ENCODE measurements at regions not wholly inside any gene's neighbourhood (a gene's known extent, or its start where the extent isn't known, plus 50 kb on each side); places are given as distances from the start of the nearest gene placed in this dataset.

- no peak overlapping the region for H3K27ac ChIP-seq (ENCODE audit: low read depth, low read length)
- H3K4me1 ChIP-seq (replicated peaks in 1 of 4; ENCODE audit: control insufficient read depth in 3 of 4, insufficient read depth in 4 of 4, low read length in 3 of 4): peaks cover 0 to 3% (median 1%) of the 10 kb centered on the region in 4 experiments; a peak in 2 of 7 replicates
- H2AK5ac ChIP-seq (ENCODE audit: low read depth, low read length): no peak overlapping the region
- no peak overlapping the region for H3K14ac ChIP-seq (ENCODE audit: insufficient read length)
- no peaks in the 10 kb centered on the region; a peak in 1 of 7 replicates for H3K27me3 ChIP-seq (replicated peaks in 1 of 4; ENCODE audit: control insufficient read depth in 3 of 4, extremely low read depth in 1 of 4, insufficient read depth in 3 of 4, low read length in 3 of 4)
- H3K23me2 ChIP-seq (ENCODE audit: low read depth, low read length): no peaks in the 10 kb centered on the region
- CTCF ChIA-PET (ENCODE audit: partially characterized antibody): interaction anchor here (1.3 to 2.2 kb wide), 2 partner anchors 17 to 20 kb away, joined by 3 to 8 read pairs; no protein-coding TSS in a partner anchor
- POLR2A ChIA-PET (ENCODE audit: partially characterized antibody): no interaction called here
- H3K56ac ChIP-seq (replicated peaks; ENCODE audit: insufficient read length, low read depth, low read length): no peak overlapping the region
- H3K79me1 ChIP-seq (ENCODE audit: low read depth, low read length): no peaks in the 10 kb centered on the region
- H4K8ac ChIP-seq (ENCODE audit: extremely low read depth, insufficient read depth, low read length): no peak overlapping the region
- no peak overlapping the region for H4K5ac ChIP-seq (ENCODE audit: insufficient read length, low read depth, low read length)
- H2BK15ac ChIP-seq (ENCODE audit: low read length): no peak overlapping the region
- no peak overlapping the region for H3K4me2 ChIP-seq (ENCODE audit: insufficient read depth in 1 of 2, low read depth in 2 of 2, low read length in 2 of 2)
- H3K9me3 ChIP-seq (ENCODE audit: insufficient read depth in 2 of 2, low read depth in 1 of 2, low read length in 1 of 2): no peaks in the 10 kb centered on the region; a peak in 1 of 4 replicates
- no peak overlapping the region for H3K4ac ChIP-seq (replicated peaks; ENCODE audit: insufficient read length, low read depth, low read length)
- no peak overlapping the region for H2AFZ ChIP-seq (ENCODE audit: low read length)
- H3K23ac ChIP-seq (ENCODE audit: insufficient read length): no peak overlapping the region
- no peak overlapping the region for H2BK120ac ChIP-seq (replicated peaks; ENCODE audit: low read depth, low read length)
- H3K4me3 ChIP-seq (ENCODE audit: extremely low read depth in 1 of 4, insufficient read depth in 2 of 4, low read depth in 3 of 4, low read length in 4 of 4): no peak overlapping the region
- no peak for TF ChIP-seq RAD21 (IDR thresholded peaks at IDR 0.05 in 1 of 2, conservative IDR thresholded peaks at IDR 0.05 in 1 of 2; ENCODE audit: low read depth in 2 of 2, low read length in 2 of 2)
- no peak for TF ChIP-seq POLR2AphosphoS5 (IDR thresholded peaks at IDR 0.05; ENCODE audit: low read depth, low read length)
- TF ChIP-seq TCF12 (IDR thresholded peaks at IDR 0.05; ENCODE audit: low read depth, low read length): no peak
- no peak overlapping the region for H4K91ac ChIP-seq (replicated peaks; ENCODE audit: insufficient read length, low read length)
- H4K20me1 ChIP-seq (replicated peaks in 1 of 2; ENCODE audit: control insufficient read depth in 1 of 2, insufficient read depth in 2 of 2, low read length in 2 of 2): no peaks in the 10 kb centered on the region
- FAIRE-seq: no peak
- H3K36me3 ChIP-seq (ENCODE audit: control insufficient read depth in 2 of 4, insufficient read depth in 4 of 4, low read length in 3 of 4): no peaks in the 10 kb centered on the region
- no peak overlapping the region for H2BK20ac ChIP-seq (ENCODE audit: low read length)
- no peak for DNase-seq (ENCODE audit: low read depth in 1 of 2, low spot score in 2 of 2)
- 0 out of 2 replicates have a peak overlapping the region, but pooled peaks have one; percentile 39 for H2BK12ac ChIP-seq (ENCODE audit: low read depth, low read length)
- no peak overlapping the region for H3K9ac ChIP-seq (replicated peaks in 1 of 4; ENCODE audit: extremely low read depth in 1 of 4, low read depth in 3 of 4, low read length in 3 of 4)
- H2BK5ac ChIP-seq (ENCODE audit: low read depth, low read length): no peak overlapping the region
- no peaks in the 10 kb centered on the region for H3K79me2 ChIP-seq (ENCODE audit: control insufficient read depth in 1 of 2, insufficient read depth in 2 of 2, low read length in 2 of 2)
- H3K18ac ChIP-seq (ENCODE audit: extremely low read depth, low read length): no peak overlapping the region
- WGBS, 2 experiments (ENCODE audit: extremely low coverage in 1 of 2, insufficient coverage in 1 of 2, insufficient read length in 1 of 2, insufficient replicate concordance in 2 of 2, low coverage in 1 of 2, low lambda C conversion rate in 2 of 2, missing lambda C conversion rate in 1 of 2): 89% methylated on average over 10 of the region's 10 CpGs; no CpG with 5 or more reads in 1 of the 2 experiments
Observed at GRCh38 chr18:62442391-62442790, 80.4 kb upstream of the ZCCHC2 start.
